Stimulated activated CD4-positive, alpha-beta T cell treated with anti-CD3 and anti-CD28 coated beads, Interleukin-4, amount 100 ng/mL, for 24 hours (primary cell): ENCODE measurements at regions not wholly inside any gene's neighbourhood (a gene's known extent, or its start where the extent isn't known, plus 50 kb on each side); places are given as distances from the start of the nearest gene placed in this dataset.

Experiments used
- DNase-seq: peaks from one replicate; pipeline ENCODE4 v3.0.0-alpha.2; 2020

DNA sequence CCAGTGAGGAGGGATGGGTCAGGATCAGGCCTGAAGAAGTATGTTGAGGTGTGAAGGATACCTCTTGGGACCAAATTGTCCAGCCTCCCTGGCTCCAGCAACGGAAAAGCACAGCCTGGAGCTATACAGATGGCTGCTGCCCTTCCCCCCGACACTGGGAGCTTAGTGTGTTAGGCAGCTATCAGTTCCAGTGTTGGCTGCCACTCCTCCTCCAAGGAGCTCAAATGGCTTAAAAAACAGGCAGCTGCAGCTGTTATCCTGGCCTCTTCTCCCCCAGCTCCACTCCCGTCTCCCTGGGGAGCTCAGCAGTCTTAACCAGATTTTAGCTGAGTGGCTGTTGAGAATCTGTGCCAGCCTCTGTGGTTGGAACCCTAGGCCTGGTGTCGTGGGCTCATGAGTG, 225.0 kb downstream of the JRKL start:
- no peak for DNase-seq

DNA sequence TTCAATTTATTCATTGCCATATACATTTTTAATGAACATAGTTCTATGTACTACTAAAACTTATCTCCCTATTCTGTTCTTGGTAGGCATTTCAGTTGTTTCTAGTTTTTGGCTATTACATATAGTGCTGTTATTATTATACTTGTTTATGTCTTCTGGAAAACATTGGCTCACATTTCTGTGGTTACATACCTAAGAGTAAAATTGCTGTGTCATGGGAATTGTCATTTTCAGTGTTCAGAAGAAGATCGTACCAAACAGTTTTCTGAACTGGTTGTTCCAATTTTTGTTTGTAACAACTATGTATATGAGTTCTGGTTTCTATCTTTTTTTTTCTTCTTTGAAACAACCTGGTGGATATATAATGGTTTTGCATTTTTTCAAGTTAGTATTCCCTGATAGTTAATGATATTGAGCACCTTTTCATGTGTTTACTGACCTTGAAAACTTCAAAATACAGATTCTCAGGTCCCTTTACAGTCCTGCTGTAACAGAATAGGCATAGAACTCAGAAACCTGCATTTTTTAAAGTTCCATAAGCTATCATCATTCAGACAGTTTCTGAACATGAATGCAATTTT, 230.7 kb downstream of the JRKL start:
- no peak for DNase-seq

GRCh38 chr11:96621161-96621560, 231.3 kb downstream of the JRKL start:
- DNase-seq, result no peak

DNA sequence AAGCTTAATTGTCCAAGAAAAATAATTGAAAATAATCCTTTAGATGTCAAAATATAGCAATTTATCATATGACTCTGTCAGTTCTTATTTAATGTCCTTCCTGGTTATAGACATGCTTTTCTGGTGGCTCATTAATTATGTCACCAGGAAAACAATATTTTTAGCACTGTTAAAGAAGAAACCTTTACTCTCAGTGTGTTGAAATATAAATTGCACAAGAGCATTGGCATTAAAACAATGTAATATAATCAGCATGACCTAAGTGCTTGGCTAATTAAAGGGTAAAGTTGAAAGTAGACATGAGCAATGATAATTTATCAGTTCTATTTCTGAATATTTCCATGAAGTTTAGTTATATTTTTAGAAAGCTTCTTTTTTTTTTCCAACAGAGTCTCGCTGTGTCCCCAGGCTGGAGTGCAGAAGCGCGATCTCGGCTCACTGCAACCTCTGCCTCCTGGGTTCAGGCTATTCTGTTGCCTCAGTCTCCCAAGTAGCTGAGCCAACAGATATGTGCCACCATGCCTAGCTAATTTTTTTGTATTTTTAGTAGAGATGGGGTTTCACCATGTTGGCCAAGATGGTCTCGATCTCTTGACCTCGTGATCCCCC, 232.3 kb downstream of the JRKL start:
- DNase-seq, result no peak

DNA sequence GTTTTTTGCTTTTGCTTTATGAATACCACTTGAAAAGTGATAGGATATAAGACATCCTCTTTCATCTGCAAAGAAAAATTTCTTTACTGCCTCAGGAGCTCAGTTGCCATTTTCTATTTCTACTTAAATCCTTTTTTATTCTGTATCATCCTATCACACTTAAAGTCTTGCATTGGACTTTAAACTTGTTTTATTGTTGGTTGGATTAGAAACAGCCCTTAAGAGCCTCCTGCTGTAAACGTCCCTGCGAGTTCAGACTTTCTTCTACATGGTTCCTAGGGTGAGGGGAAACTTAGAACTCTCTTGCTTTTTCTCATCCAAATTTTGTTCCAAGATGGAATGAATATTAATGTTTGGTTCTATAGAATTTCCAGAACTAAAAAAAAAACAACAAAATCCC, 234.3 kb downstream of the JRKL start:
- no peak for DNase-seq

DNA sequence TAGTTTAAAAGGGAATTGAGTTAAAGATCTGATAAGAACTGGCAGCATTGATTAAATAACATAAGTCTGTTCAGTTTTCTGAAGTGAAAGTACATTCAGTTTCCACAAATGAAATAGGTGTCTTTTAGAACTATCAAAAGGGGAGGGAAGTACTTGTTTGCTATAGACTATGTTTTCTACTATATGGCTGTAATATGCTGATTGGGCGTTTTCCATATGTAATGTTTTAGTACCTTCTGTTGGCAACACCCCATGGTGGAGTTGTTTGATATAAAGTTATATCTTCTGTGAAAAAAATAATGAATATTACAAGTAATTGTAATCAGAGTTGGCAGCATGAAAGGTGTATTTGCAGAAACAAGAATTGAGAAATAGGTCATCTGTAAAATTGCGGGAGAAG, 237.6 kb downstream of the JRKL start:
- no peak for DNase-seq

- no peak for DNase-seq
Measured at GRCh38 chr11:96635655-96636054, 245.8 kb downstream of the JRKL start.

GRCh38 chr11:96641261-96641660, 251.4 kb downstream of the JRKL start:
- DNase-seq, result no peak

DNA sequence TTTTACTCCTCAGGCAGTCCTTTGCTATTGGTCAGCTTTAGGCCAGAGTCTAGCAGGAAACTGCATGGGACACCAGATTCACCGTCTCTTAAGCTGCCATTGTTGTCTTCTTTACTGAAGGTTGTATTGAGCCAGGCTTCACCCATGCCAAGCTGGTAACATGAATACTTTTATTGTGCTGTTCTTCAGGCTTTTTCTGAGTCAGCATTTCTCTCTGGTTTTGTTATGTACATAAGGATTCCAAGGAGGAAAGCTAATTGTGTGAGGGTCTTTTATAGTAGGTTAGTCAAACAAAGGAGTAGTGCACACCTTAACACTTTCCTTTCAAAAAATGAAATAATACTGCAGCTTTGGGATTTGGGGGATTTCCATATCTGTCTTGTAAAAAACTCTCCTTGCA, 252.8 kb downstream of the JRKL start:
- no peak for DNase-seq

GRCh38 chr11:96643173-96643572, 253.4 kb downstream of the JRKL start:
- no peak for DNase-seq

DNA sequence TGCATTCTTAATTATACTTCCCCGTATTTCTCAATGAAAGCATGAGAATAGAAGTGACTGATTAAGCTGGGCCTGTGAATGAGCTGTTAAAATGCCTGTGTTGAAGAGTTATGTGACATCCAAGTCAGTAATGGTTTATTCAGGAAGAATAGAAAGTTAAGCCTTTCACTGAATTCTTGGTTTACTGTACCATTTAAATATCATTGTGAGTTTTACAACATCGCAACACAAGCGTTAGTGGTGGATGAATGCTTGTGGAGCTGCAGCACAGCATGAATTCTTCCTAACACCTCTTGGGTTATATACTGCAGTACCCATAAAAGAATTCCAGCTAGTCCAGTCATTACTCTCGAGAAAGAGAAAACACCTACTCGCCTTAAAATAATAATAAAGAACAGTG, 257.8 kb downstream of the JRKL start:
- no peak for DNase-seq

- no peak for DNase-seq
Measured at GRCh38 chr11:96648991-96649390, 259.2 kb downstream of the JRKL start.

DNA sequence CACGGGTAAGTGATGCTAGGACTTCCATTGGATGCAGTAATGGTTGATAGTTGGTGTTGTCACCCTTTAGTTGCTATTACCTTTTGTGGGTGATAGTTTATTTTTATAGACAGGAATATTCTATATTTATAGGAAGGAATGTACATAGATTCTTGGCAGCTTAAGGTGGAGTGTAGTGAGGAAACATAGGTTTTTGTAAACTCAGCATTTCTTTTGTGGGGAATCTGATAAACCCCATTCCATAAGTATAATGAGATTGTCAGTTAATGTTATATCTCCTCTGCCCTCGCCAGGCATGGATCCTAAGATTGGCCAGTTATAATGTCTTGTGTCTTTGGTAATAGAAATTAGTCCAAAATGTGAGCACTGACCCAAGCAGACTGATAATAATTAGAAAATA, 262.7 kb downstream of the JRKL start:
- no peak for DNase-seq

DNA sequence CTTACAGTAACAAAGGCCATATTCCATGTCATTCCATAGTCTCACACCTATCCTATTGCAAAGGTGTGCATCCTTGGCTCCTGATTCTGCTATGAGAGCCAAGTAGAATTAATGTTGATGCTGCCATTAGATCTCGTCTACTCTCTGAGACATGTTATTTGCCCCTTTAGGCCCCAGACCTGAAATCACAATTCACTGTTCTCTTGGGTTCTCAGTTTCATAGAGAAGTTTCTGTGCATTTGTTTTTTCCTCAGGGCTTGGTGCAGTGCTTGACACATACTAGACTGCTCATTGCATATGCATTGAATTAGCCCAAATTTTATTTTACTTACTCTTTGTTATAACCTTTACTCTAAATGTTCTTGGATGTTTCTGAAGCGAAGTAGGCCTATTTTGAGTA, 265.7 kb downstream of the JRKL start:
- DNase-seq, result no peak

GRCh38 chr11:96658436-96658835, 268.6 kb downstream of the JRKL start:
- no peak for DNase-seq

- DNase-seq, result no peak
Measured at GRCh38 chr11:96664110-96664509, 274.3 kb downstream of the JRKL start.

GRCh38 chr11:96680211-96681018, 290.6 kb downstream of the JRKL start:
- no peak for DNase-seq

- DNase-seq, result no peak
Measured at GRCh38 chr11:96681019-96681716, 291.4 kb downstream of the JRKL start.

GRCh38 chr11:96694338-96694737, 304.5 kb downstream of the JRKL start:
- DNase-seq, result no peak

GRCh38 chr11:96696731-96697130, 306.9 kb downstream of the JRKL start:
- no peak for DNase-seq

GRCh38 chr11:96697466-96697865, 307.7 kb downstream of the JRKL start:
- no peak for DNase-seq

DNA sequence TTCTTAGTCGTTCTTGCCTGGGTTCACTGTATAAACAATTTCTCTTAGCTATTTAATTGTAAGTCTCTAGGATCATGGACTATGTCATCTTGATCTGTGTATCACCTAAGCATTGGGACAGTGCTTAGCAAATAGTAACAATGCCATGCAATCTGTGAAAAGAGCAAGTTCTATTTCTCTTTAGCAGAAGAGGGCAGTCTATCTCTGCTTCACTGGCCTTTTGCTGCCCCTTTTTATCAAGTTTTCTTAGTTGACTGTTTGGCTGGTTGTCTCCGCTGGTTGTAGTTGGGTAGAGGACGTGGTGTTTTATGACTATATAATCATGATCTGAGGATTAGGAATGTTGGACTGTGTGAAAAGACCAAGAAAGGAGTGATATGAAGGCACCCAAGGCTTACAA, 315.0 kb downstream of the JRKL start:
- DNase-seq, result no peak

- no peak for DNase-seq
Measured at GRCh38 chr11:96706761-96707160, 316.9 kb downstream of the JRKL start.

DNA sequence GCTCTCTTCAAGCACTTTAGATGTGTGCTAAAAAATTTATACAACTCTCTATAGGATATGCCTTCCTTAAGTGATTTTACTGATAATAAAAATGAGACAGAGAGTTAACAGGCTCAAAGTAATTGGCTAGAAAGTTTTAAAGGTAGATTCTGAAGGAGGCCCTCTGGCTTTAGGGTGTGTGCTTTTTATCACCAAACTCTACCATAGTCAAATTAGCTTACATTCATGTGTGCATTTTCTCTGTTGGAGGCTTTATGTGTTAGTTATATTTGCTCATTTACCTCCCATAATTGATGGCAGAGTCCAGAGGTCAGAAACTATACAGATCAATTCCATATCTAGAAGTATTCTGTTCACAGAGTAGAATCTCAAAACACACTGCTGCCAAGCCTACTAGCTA, 317.5 kb downstream of the JRKL start:
- DNase-seq, result no peak
